IPS-NIHi7 (cell line): ENCODE measurements at regions not wholly inside any gene's neighbourhood (a gene's known extent, or its start where the extent isn't known, plus 50 kb on each side); places are given as distances from the start of the nearest gene placed in this dataset.

Experiments
- DNase-seq: peaks from one replicate; pipeline ENCODE4 v3.0.0; 2012; ENCODE audit warnings: mixed read lengths; ENCODE audit errors: extremely low spot score

DNA sequence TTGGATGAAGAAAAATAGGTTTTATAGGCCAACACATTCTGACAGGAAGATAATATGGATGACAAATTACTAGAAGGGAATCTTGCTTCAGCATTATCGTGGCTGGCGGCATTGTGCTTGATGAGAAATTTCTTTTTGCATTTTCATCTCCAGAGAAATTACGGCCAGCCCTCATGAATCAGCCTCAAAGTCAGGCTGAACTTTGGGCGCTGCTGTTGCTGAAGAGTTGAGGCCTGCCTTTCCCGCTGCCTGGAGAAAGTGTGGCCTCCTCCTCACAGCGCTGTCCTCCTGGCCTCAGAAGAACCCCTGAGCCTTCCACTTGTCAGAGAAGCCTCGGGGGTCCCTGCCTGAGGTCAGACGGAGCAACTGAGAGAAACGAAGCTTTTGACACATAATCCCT, 272.4 kb upstream of the KCNIP4 start:
- DNase-seq, result no peak

DNA sequence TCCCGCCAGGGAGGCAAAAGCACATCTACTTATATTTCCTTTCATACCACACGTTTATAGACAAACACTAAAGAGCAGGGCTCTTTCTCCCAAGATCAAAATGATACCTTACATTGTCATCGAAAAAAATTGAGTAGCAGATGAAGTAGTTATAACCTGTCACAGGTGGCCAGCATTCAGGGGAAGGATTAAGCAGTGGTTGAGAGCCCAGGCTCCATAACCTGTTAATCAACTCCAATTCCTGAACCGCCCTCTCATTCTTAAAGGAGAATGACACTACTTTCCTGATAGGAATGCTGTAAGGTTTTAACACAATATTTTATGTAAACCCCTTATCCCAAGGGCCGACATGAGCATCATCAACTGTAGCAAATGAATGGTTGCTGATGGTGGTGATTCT, 268.9 kb upstream of the KCNIP4 start:
- no peak for DNase-seq

GRCh38 chr4:22216278-22216677, 267.7 kb upstream of the KCNIP4 start:
- DNase-seq, result no peak

- no peak for DNase-seq
These were observed 266.5 kb upstream of the KCNIP4 start for GRCh38 chr4:22215084-22215483.

DNA sequence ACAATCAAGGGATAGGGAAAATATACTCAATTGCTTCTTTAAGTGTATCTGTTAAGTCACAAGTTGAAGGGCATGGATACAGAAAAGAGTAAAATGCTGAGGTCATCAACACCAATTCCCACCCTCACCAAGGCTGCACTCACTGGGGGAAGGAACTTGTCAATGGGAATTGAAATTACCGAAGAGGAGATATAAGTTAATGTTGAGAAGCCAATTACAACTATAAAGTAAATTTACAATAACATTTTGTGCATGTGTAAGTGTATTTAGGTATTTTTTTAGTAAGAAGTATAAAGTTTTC, 255.1 kb upstream of the KCNIP4 start:
- no peak for DNase-seq

DNA sequence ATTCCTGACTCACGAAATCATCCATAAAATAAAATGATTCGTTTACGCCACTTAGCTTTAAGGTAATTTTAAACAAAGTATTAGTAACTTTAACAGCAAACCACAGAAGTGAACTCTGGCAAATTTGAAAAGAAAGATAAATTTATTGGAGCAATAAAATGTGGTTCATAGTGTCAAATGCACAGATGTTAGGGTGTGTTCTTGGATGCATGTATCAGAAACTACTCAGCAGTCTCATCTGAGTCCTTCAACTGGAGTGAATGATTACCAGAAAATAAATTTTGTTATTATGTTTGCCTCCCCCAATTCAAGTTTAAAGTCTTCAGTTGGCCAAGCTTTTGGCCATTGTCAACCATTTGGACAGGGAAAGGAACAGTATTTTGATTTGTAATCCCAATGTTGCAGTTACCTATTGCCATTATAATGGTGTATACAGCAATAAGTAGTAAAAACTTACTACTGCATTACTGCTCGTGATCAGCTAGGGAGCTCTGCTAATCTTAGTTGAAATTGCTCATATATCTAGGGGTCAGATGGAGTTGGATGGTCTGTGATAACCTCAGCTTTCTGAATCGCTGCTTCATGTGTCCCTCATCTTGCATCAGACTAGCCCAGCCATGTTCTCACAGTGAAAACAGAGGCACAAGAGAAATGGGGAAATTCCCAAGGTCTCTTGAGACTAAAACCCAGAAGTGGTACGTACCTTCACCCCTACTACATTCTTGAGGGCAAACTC, 254.6 kb upstream of the KCNIP4 start:
- DNase-seq, result no peak

DNA sequence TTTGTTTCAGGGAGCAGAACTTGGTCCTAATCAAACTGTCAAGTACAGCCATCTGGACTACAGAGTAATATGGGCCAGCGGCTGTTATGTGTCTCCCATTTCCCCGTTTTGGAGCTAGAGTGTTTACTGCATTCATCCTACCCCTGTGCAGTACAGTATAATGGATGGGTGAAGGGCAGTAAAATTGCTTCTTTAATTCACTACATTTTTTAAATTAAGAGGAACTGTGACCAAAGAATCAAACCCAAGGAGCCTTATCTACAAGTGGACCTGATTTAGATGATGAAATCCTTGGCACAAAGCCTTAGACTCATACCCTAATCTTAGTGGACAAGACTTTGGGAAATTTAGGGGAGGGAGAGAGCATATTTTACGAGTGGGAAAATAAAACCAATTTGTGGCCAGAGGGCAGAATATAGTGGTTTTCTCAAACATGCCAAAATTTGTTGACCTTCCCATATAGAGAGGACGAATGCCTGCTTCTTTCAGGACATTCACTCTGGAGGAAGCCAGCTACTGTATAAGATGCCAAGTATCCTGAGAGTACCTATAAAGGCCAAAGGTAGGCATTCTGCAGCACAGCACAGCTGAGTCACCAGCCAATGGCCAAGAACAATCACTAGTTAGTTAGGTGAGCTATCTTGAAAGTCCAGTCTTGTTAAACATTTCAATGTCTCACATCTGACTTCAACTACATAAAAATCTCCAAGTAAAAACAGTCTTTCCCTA, 253.8 kb upstream of the KCNIP4 start:
- DNase-seq, result no peak

DNA sequence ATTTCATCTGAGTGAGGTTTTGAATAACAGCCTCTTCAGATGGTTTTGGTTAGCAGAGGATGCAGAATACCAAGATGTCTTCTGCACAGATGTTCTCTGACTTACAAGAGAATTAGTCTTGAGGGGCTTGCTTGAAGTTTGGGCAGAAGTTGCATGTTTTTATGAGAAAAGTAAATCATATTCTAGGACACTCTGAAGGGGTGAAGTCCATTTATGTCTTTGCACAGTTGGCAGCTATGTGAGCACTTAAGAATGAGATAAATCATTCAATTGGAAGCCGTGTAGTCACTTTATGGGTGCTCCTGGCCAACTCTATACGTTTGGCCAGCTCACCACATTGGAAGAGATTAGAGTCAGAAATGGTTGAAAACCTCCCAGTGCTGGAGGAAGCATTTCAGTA, 252.7 kb upstream of the KCNIP4 start:
- no peak for DNase-seq

DNA sequence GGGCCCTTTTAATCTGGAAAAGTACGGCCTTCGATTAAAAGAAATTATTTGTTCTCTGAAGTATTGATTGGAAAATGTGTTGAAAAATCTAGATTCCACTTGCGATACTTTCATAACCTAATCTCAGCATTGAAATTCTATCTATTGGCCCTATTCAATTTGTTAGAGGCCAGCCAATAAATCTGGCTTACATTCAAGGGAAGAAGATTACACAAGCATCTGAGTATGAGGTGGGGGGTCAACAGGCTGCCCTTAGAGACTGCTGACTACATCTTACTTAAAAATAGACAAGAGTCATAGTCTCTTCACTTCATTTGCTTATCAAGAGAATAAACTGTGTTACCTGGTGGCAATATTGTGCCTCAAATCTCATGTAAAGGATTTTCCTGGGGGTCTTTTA, 248.0 kb upstream of the KCNIP4 start:
- no peak for DNase-seq

DNA sequence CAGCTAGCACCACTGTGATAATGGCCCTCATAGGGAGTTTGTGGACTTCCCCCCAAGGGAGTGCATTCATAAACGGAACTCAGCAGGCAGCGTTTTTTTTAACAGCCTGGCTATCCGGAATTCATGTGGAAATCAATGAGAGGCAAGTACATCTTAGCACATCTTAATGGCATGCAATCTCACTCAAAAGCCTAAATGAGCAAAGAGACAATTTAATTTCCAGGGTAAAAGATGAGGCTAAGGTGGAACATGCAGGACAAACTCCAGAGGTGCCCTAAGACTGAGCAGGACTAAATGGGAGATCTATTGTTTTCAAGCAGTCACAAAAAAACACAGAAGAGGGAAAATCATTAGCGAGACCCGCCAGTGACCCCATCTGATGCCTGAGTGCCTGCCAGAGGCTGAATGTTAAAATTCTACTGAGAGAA, 243.5 kb upstream of the KCNIP4 start:
- peak; percentile 13 for DNase-seq

- DNase-seq, result no peak
These were observed 243.0 kb upstream of the KCNIP4 start for GRCh38 chr4:22191565-22191964.

- peak; percentile 21 for DNase-seq
These were observed 242.3 kb upstream of the KCNIP4 start for GRCh38 chr4:22190855-22191254.

DNA sequence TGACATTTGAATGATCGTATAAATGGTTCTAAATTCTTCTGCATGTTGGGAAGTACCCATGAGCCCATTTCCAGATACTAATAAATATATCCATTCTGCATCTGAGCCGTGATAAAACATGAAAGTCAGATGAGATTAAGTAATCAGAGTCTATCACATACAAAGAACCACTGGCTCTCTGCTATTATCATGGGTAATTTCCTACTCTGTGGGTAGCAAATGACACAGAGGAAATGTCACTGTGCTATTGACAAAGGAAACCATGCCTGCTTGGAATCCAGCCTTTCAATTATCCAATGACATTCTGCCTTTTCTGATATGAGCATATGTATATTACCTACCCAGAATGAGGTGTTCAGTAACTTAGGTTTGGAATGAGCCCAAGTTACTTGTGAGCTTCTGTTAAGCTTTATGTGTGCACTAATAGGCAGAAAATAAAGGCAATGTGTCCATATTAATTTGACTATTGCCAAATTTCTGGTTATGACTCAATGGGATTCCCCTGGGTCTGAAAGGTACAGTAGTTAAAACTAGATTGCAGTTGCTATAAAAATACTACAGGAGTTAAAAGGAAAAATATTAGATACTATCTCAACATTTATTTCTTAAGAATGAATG, 238.7 kb upstream of the KCNIP4 start:
- DNase-seq, result no peak

GRCh38 chr4:22181736-22182135, 233.2 kb upstream of the KCNIP4 start:
- DNase-seq, result no peak

DNA sequence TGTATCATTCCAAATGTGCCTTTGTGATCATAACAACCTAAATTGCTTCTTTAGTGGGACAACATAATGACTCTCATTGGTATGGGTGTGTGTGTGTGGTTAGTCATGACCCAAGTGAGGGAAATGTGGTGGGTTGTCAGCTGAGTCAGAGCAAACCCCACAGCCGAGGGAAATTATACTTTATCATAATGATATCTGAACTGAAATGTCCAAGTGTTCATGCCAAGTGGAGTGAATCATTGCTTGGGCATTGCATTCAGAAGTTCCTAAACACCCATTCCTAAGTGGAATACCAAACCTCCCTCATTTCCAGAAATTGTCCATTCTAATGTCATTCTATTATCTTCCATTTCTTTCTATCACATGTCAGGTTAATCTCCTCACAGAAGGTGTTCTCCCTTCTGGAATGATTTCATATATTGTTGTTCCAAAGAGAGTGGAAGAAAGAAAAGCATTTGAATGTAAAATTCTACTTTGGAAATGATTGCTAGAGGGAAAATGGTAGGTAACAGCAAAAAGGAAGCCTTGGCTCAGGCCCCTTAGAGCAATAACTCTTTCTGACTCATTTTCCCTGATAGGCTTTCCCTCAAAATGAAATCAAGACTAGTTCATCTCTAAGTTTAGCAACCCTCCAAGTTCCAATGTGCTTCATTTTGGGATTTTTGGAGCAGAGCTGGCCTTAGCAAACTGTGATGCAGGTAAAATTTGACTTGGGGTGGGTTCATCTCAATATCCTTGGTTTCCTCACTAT, 230.7 kb upstream of the KCNIP4 start:
- DNase-seq, result no peak

DNA sequence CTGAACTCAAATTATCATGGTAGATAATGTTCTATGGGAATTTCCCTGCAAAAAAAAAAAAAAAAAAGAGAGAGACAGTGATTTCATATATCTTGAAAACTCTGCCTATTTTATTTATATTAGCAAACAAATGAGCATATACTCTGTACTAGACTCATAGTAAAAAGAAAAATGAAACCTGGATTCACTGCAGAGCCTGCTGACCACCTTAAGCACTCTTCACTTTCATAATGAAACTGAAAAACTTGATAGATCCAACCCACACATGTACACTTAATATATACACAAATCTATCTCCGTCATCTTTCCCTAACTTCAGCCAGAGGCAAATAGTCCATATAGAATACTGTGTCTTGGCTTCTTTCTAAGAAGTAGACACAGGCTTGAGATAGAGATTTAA, 226.1 kb upstream of the KCNIP4 start:
- DNase-seq, result no peak

GRCh38 chr4:22170353-22170752, 221.8 kb upstream of the KCNIP4 start:
- DNase-seq, result no peak

DNA sequence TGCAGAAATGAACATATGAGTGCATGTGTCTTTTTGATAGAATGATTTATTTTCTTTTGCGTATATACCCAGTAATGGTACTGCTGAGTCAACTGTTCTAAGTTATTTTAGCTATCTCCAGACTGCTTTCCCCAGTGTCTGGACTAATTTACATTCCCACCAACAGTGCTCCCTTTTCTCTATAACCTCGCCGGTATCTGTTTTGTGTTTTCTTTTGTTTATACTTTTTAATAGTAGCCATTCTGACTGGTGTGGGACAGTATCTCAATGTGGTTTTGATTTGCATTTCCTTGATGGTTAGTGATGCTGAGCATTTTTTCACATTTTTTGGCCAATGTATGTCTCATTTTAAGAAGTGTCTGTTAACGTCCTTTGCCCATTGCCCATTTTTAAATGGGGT, 218.6 kb upstream of the KCNIP4 start:
- no peak for DNase-seq

DNA sequence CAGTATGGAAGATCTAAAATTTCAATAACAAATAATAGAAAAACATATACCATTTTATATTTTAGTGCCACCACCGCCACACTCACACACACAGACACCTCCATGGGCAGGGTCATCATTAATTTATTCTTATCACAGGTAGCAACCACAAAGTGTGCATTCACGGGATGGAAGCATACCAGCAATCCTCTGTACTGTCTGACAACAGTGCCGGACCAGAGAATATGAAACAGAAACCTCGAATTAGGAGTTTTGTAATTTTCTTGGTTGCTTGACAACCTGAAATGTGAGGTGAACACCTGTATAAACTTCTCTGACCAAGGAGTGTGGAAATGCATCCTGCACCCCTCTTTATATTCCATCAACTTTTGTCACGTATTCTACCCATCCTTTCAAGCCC, 213.9 kb upstream of the KCNIP4 start:
- no peak for DNase-seq

DNA sequence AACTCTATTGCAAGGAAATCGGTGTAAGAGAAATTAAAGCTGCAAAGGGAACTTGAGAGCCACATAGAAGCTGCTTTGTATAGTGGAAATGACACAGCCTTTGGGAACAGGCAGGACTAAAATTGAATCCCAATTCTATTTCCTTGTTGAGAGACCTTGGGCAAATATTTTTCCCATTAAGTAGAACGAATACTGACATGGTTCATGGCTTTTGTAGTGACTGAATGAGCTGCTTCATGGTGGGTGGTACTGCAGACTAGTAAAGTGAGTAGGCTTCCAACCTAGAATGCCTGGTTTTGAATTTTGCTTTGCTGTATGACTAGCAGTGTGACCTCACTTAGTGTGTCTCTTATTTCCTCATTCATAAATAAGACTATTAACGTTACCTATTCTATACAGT, 182.2 kb upstream of the KCNIP4 start:
- DNase-seq, result no peak

GRCh38 chr4:22129454-22130029, 181.0 kb upstream of the KCNIP4 start:
- DNase-seq, result peak; percentile 75

GRCh38 chr4:22122062-22122461, 173.5 kb upstream of the KCNIP4 start:
- DNase-seq, result no peak
